Gastroesophageal sphincter (tissue), 4 donors: ENCODE measurements at regions not wholly inside any gene's neighbourhood (a gene's known extent, or its start where the extent isn't known, plus 50 kb on each side); places are given as distances from the start of the nearest gene placed in this dataset.

Experiments
- ATAC-seq: fragments of 150-250 bp; one replicate; pipeline ENCODE4 v1.9.1; 2016; ENCODE audit warnings: mild to moderate bottlenecking, moderate library complexity
- H3K27ac ChIP-seq, 4 donors: fragments of 200-600 bp; sonication (generic) in 3 of 4; 1 replicate in 3 of 4; 2 replicates in 1 of 4; pipeline ENCODE4 v1.5.1; 2016 to 2019
- H3K27me3 ChIP-seq: fragments of 200-600 bp; sonication (generic); one replicate; pipeline ENCODE4 v1.5.1; 2019
- H3K36me3 ChIP-seq, 2 donors: fragments of 200-600 bp; sonication (generic); one replicate each; pipeline ENCODE4 v1.5.1; 2019; ENCODE audit warnings: control low read depth in 1 of 2
- H3K4me1 ChIP-seq, 3 donors: fragments of 200-600 bp; sonication (generic); 1 replicate in 2 of 3; 2 replicates in 1 of 3; pipeline ENCODE4 v1.5.1; 2016 to 2019; ENCODE audit warnings: control low read depth in 2 of 3
- H3K4me3 ChIP-seq, 2 donors: fragments of 200-600 bp; sonication (generic); one replicate each; pipeline ENCODE4 v1.5.1; 2019; ENCODE audit warnings: mild to moderate bottlenecking in 1 of 2, moderate library complexity in 1 of 2
- H3K9me3 ChIP-seq, 3 donors: fragments of 200-600 bp; sonication (generic); one replicate each; pipeline ENCODE4 v1.5.1; 2017 to 2019; ENCODE audit warnings: control low read depth in 2 of 3
- EP300 ChIP-seq: sonication (generic); formaldehyde crosslinking; IDR thresholded peaks from one replicate; pipeline ENCODE4 v1.6.1; 2017; ENCODE audit warnings: antibody characterized with exemption, mild to moderate bottlenecking
- POLR2A ChIP-seq, 2 donors: fragments of 450-650 bp; IDR thresholded peaks; one replicate each; pipeline ENCODE4 v1.6.1; 2017; ENCODE audit warnings: antibody characterized with exemption in 2 of 2, mild to moderate bottlenecking in 2 of 2, moderate library complexity in 1 of 2
- POLR2AphosphoS5 ChIP-seq: sonication (generic); formaldehyde crosslinking; IDR thresholded peaks from one replicate; pipeline ENCODE4 v1.6.1; 2017; ENCODE audit warnings: antibody characterized with exemption
- WGBS, 2 donors: methylation state at CpG; one replicate each; pipeline ENCODE4 v1.1.5; 2018; ENCODE audit warnings: low coverage in 1 of 2; 5-methylcytosine and 5-hydroxymethylcytosine counted together
- TF ChIP-seq, protein P1 (sequence below), 4 experiments: fragments of 200-600 bp in 2 of 4; fragments of 450-650 bp in 2 of 4; sonication (generic) in 1 of 4; IDR thresholded peaks; one replicate each; pipeline ENCODE4 v1.5.1; 2017 to 2019; ENCODE audit warnings: antibody characterized with exemption in 4 of 4, mild to moderate bottlenecking in 2 of 4, moderate library complexity in 2 of 4

DNA sequence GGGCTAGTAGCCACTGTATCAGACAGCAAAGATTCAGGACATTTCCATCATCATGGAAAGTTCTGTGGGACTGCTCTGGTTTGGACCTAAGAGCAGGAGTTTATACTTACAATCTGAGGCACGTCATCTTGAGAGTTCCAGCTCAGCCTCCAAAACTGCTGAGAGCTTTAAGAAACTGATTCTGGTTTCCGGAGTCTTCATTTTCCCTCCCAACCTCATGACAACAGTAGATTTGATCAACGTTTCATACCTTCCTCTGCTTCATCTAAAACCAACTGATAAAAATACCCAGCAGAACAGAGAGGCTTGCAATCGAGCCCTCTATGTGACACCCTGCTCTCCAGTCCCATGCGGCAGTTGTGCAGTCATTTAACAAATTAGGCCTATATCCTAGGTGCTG, 64.3 kb upstream of the EPB41L1 start:
- no peak for TF ChIP-seq POLR2A (IDR thresholded peaks at IDR 0.05)
- no peak for TF ChIP-seq EP300
- no peak for TF ChIP-seq POLR2AphosphoS5
- Histone ChIP-seq H3K36me3 (no peaks in the 10 kb centered on the region), H3K4me3 (no peak overlapping the region), H3K9me3 (no peaks in the 10 kb centered on the region), H3K4me1 (peaks cover 0 to 32% (median 19%) of the 10 kb centered on the region in 3 donors), H3K27me3 (peaks cover 75% of the 10 kb centered on the region), H3K27ac (no peak overlapping the region)
- 78 to 93% methylated on average over 3 to 5 of the region's 5 CpGs for WGBS, 2 donors
- ATAC-seq = no peak

DNA sequence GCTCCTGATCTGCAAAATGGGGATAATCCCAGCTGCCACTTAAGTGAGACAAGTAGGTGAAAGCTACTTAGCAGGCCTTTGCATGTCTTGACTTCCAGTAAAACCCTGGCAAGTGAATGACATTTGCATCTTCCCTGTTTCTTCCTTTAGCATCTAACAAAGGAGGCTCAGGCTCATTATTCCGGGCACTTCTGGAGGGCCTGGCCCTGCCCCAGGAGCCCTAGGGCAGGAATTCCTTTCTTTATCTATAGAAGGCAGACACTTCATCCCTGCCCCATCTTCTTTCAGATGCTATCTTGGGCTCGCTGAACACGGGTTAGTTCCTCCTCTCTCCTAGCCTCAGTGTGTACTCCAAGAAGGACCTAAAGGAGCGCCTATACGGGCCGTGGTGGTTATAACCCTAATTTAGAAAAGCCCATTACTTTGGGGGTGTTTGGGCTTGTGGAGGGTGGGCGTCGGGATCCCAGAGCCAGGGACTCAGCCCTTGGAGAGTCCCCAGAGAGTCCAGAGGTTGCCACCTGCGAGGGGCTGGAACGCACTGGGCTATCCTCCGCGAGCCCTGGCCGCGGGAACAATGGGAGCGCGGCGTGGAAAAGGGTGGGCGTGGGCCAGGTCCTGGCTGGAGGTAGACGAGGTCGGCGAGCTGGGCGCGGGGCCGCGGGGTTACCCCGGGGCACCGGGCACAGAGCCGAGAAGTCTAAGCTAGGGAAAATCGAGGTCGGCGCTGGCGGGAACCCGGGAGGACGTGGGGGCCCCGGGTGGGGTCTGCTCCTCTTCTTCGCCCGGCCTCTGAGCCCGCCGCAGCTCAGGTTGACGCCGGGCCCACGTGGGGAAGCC, 62.8 kb upstream of the EPB41L1 start:
- TF ChIP-seq POLR2A (IDR thresholded peaks at IDR 0.05) (no peak), POLR2AphosphoS5 (no peak)
- TF ChIP-seq, protein P1, sequence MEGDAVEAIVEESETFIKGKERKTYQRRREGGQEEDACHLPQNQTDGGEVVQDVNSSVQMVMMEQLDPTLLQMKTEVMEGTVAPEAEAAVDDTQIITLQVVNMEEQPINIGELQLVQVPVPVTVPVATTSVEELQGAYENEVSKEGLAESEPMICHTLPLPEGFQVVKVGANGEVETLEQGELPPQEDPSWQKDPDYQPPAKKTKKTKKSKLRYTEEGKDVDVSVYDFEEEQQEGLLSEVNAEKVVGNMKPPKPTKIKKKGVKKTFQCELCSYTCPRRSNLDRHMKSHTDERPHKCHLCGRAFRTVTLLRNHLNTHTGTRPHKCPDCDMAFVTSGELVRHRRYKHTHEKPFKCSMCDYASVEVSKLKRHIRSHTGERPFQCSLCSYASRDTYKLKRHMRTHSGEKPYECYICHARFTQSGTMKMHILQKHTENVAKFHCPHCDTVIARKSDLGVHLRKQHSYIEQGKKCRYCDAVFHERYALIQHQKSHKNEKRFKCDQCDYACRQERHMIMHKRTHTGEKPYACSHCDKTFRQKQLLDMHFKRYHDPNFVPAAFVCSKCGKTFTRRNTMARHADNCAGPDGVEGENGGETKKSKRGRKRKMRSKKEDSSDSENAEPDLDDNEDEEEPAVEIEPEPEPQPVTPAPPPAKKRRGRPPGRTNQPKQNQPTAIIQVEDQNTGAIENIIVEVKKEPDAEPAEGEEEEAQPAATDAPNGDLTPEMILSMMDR (IDR thresholded peaks at IDR 0.05) = no peak

DNA sequence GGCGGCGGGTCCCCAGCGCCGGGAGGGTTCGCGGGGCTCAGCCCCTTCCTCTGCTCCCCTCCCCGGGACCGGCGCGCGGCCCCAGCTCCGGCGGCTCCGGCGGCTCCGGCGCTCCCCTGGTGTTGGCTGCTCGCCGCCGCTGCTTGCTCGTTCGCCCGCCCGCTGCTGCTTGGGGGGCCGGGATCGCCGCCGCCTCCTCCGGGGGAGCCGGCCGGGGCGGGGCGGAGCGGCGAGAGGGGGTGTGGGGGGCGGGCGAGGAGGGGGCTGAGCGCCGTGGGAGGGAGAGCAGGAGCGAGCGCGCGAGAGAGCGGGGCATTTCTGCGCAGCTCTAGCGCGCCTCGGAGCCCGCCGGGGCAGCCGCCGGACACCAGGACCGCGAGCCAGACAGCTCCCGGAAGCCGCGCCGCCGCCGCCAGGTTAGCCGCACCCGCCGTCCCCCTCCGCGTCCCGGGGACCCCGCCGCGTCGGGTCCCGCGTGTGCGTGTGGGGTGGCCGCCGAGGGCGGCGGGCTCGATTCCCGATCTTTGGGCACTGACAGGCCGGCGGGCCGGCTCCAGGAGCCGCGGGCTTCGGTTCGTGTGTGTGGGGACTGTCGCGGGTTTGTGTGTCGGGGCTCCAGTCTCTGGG, 62.0 kb upstream of the EPB41L1 start:
- Histone ChIP-seq H3K27ac (peak overlapping the region in 3 of 4 donors; percentile 20 to 71 (median 55)), H3K4me3 (peak overlapping the region; percentile 33 to 56), H3K27me3 (peaks cover 61% of the 10 kb centered on the region), H3K9me3 (no peaks in the 10 kb centered on the region), H3K4me1 (peaks cover 0 to 32% (median 19%) of the 10 kb centered on the region in 3 donors), H3K36me3 (no peaks in the 10 kb centered on the region)
- peak; percentile 44 for ATAC-seq
- TF ChIP-seq POLR2A (IDR thresholded peaks at IDR 0.05) (no peak), POLR2AphosphoS5 (no peak), EP300 (no peak)
- TF ChIP-seq, protein P1 (IDR thresholded peaks at IDR 0.05) = peak in 1 of 4 experiments; percentile 7
- no CpG with 5 or more reads among the region's 89 CpGs for WGBS, 2 donors

More for the DNA sequence above, 62.8 kb upstream of the EPB41L1 start:
- H3K36me3 ChIP-seq = no peaks in the 10 kb centered on the region
- H3K27me3 ChIP-seq = peaks cover 65% of the 10 kb centered on the region
- peak overlapping the region; percentile 33 to 56 for H3K4me3 ChIP-seq
- WGBS, 2 donors = 42% methylated on average over 2 of the region's 42 CpGs; no CpG with 5 or more reads in 1 of the 2 donors
- H3K4me1 ChIP-seq = peaks cover 0 to 32% (median 19%) of the 10 kb centered on the region in 3 donors
- H3K9me3 ChIP-seq = no peaks in the 10 kb centered on the region
- ATAC-seq = no peak
- peak overlapping the region in 2 of 4 donors; percentile 55 to 71 for H3K27ac ChIP-seq

DNA sequence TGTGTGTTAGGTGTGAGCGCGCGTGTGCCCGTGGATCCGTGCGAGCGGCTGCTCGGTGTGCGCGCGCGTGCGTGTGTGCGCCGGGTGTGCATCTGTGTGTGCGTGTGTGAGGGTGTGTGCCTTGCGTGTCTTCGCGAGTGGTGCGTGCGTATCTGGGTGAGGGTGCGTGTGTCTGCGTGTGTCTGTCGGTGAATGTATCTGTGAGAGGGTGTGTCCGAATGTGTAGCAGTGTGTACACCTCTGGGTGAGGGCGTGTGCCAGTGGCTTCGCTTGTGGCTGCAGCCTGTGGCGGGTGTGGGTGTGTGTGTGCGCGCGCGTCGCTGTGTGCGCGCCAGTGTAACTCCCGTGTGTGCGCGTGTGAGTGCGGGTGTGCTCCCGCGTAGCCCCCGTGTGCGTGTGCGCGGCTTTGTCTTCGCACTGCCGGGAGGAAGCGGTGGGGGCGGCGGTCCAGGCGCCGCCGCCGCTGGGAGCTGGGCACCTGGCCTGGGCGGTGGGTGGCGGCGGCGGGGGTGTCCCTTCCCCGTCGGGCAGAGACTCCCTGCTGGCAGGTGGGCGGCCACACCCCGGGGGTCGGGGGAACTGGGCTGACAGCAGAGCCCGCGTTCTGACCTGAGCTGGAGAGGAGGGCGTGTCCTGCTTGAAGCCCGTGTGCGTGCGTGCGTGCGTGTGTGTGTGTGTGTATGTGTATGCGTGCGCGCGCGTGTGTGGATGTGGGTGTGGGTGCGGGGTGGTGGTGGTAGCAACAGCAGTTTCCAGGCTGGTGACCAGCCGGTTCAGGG, 61.3 kb upstream of the EPB41L1 start:
- H3K4me3 ChIP-seq = peak overlapping the region; percentile 33 to 56
- WGBS, 2 donors = no CpG with 5 or more reads among the region's 78 CpGs
- no peak for TF ChIP-seq POLR2A (IDR thresholded peaks at IDR 0.05)
- TF ChIP-seq, protein P1 (IDR thresholded peaks at IDR 0.05) = no peak
- no peak for TF ChIP-seq EP300
- no peak for TF ChIP-seq POLR2AphosphoS5
- H3K4me1 ChIP-seq = peaks cover 0 to 38% (median 24%) of the 10 kb centered on the region in 3 donors
- peaks cover 57% of the 10 kb centered on the region for H3K27me3 ChIP-seq
- H3K9me3 ChIP-seq = no peaks in the 10 kb centered on the region
- ATAC-seq = peak; percentile 29
- no peaks in the 10 kb centered on the region for H3K36me3 ChIP-seq
- H3K27ac ChIP-seq = peak overlapping the region in 3 of 4 donors; percentile 51 to 71 (median 55)

DNA sequence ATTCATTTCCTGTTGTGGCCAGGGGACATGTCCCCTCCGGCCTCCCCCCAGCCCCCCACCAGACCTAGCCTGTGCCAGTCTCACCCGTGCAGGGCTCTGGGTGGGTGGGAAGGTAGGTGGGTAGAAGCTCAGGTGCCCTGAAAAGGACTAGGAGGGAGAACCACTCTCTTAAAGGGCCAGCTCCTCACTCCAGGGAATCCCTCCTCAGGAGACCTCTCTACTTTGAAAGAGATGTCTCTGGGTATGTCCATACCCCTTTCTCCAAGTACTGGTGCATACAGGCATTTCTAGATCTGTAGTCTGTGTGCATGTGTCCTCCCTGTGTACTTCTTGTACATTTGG, 60.8 kb upstream of the EPB41L1 start:
- Histone ChIP-seq H3K27me3 (peaks cover 52% of the 10 kb centered on the region), H3K4me3 (peak overlapping the region in 1 of 2 donors; percentile 56), H3K4me1 (peaks cover 0 to 42% (median 25%) of the 10 kb centered on the region in 3 donors), H3K36me3 (no peaks in the 10 kb centered on the region), H3K27ac (peak overlapping the region in 3 of 4 donors; percentile 51 to 71 (median 55)), H3K9me3 (no peaks in the 10 kb centered on the region)
- no peak for ATAC-seq
- WGBS, 2 donors = no CpG with 5 or more reads among the region's 2 CpGs
- TF ChIP-seq POLR2AphosphoS5 (no peak), POLR2A (IDR thresholded peaks at IDR 0.05) (no peak), EP300 (no peak)
- TF ChIP-seq, protein P1 (IDR thresholded peaks at IDR 0.05) = no peak
